ENCODE measurements at regions not wholly inside any gene's neighbourhood (a gene's known extent, or its start where the extent isn't known, plus 50 kb on each side); places are given as distances from the start of the nearest gene placed in this dataset.

DNA sequence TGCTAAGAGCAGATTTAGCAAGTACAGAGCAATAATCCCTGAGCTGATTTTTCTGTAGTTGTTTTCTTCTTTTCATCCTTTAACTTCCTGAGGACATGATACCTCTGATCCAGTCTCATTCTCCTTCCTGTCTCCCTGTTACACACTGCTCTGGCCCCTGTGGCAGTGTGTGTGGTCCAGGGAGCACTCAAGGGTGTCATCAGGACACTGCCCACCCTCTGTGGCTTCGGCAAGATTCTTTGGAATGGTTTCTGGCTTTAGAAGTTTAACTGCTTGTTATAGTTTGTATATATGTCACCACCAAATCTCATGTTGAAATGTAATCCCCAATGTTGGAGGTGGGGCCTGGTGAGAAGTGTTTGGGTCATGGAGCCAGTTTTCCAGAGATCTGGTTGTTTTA is 637.3 kb downstream of the BCOR start:
- Histone ChIP-seq H3K4me2 (ENCODE audit: unreplicated experiment) (no peak overlapping the region), H3K4me1 (ENCODE audit: insufficient read depth) (no peaks in the 10 kb centered on the region), H2AFZ (no peak overlapping the region), H3K9me2 (ENCODE audit: insufficient read depth) (no peaks in the 10 kb centered on the region), H3K36me3 (ENCODE audit: low read depth) (no peaks in the 10 kb centered on the region), H3K9ac (no peak overlapping the region), H3K9me3 (ENCODE audit: low read depth) (no peaks in the 10 kb centered on the region), H3F3A (ENCODE audit: insufficient read depth) (no peaks in the 10 kb centered on the region), H3K4me3 (no peak overlapping the region), H3K27me3 (replicated peaks; ENCODE audit: insufficient read depth) (no peaks in the 10 kb centered on the region), H3K79me2 (ENCODE audit: insufficient read depth) (no peaks in the 10 kb centered on the region), H3K27ac (no peak overlapping the region), H4K20me1 (ENCODE audit: insufficient read depth) (no peaks in the 10 kb centered on the region)
- in situ Hi-C loops (cut with MboI) = no loop called here
- WGBS, 2 experiments (ENCODE audit: low coverage in 1 of 2, low lambda C conversion rate in 2 of 2, missing lambda C conversion rate in 2 of 2) = 7 to 13% methylated on average over 1 of the region's 1 CpG
- no peak for DNase-seq
- TF ChIP-seq EZH2 (IDR thresholded peaks at IDR 0.05; ENCODE audit: insufficient read depth, poor library complexity, severe bottlenecking) = no peak
- TF ChIP-seq EZH2phosphoT487 (IDR thresholded peaks at IDR 0.05; ENCODE audit: insufficient read depth, low read depth) = no peak

DNA sequence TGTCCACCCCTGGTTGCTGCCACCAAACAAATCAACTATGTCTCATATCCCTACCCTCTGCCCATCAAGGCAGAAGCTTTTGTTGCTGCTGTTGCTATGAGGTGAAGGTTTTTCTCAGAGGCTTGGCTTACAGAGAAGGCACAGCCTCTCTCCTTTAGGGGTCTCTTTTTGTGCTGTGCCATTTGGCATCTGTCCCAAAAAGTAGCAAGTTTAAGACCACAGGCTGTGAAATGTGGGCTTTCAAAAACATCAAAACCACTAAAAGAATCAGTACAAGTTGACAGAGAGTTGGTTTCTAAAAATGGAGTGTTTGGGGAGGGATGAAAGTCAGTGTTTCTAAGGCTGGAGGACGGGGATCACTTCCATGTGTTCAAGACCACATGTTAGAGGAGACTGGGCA is 634.9 kb downstream of the BCOR start:
- Histone ChIP-seq H4K20me1 (ENCODE audit: insufficient read depth) (no peaks in the 10 kb centered on the region), H3K9ac (no peak overlapping the region), H3K79me2 (ENCODE audit: insufficient read depth) (no peaks in the 10 kb centered on the region), H3K27me3 (replicated peaks; ENCODE audit: insufficient read depth) (no peaks in the 10 kb centered on the region), H3K4me1 (ENCODE audit: insufficient read depth) (no peaks in the 10 kb centered on the region), H3K9me3 (ENCODE audit: low read depth) (no peaks in the 10 kb centered on the region), H3K27ac (no peak overlapping the region), H3K9me2 (ENCODE audit: insufficient read depth) (no peaks in the 10 kb centered on the region), H3F3A (ENCODE audit: insufficient read depth) (no peaks in the 10 kb centered on the region), H3K4me2 (ENCODE audit: unreplicated experiment) (no peak overlapping the region), H3K36me3 (ENCODE audit: low read depth) (no peaks in the 10 kb centered on the region), H2AFZ (no peak overlapping the region), H3K4me3 (no peak overlapping the region)
- 45 to 60% methylated on average over 1 of the region's 1 CpG for WGBS, 2 experiments (ENCODE audit: low coverage in 1 of 2, low lambda C conversion rate in 2 of 2, missing lambda C conversion rate in 2 of 2)
- no peak for TF ChIP-seq EZH2 (IDR thresholded peaks at IDR 0.05; ENCODE audit: insufficient read depth, poor library complexity, severe bottlenecking)
- TF ChIP-seq EZH2phosphoT487 (IDR thresholded peaks at IDR 0.05; ENCODE audit: insufficient read depth, low read depth) = no peak
- in situ Hi-C loops (cut with MboI) = no loop called here
- no peak for DNase-seq

DNA sequence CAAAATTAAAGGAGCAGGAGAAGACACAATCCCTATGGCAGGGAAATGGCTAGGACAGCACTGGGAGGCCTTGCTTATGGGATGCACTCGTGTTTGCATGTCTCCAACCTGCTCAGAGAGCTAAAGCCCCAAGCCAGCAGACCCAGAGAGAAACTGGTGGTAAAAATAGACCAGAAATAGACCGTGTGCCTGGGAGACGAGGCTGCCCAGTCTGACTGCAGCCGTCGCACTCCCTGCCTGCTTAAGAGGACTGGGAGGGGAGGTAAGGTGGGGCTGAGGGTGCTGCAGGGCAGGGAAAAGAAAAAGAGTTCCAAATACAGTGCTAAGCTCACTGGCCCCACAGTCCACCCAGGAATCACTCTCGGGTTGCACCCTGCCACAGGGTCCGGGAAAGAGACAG is 633.5 kb downstream of the BCOR start:
- H3K9ac ChIP-seq = no peak overlapping the region
- no peaks in the 10 kb centered on the region for H3K79me2 ChIP-seq (ENCODE audit: insufficient read depth)
- no peaks in the 10 kb centered on the region for H3K9me3 ChIP-seq (ENCODE audit: low read depth)
- H3K36me3 ChIP-seq (ENCODE audit: low read depth) = no peaks in the 10 kb centered on the region
- in situ Hi-C loops (cut with MboI) = no loop called here
- WGBS, 2 experiments (ENCODE audit: low coverage in 1 of 2, low lambda C conversion rate in 2 of 2, missing lambda C conversion rate in 2 of 2) = 65 to 66% methylated on average over 5 to 7 of the region's 7 CpGs
- H3K27me3 ChIP-seq (replicated peaks; ENCODE audit: insufficient read depth) = no peaks in the 10 kb centered on the region
- H4K20me1 ChIP-seq (ENCODE audit: insufficient read depth) = no peaks in the 10 kb centered on the region
- DNase-seq = no peak
- H3K4me1 ChIP-seq (ENCODE audit: insufficient read depth) = no peaks in the 10 kb centered on the region
- H3K27ac ChIP-seq = no peak overlapping the region
- no peaks in the 10 kb centered on the region for H3F3A ChIP-seq (ENCODE audit: insufficient read depth)
- no peak overlapping the region for H3K4me3 ChIP-seq
- H3K4me2 ChIP-seq (ENCODE audit: unreplicated experiment) = no peak overlapping the region
- no peaks in the 10 kb centered on the region for H3K9me2 ChIP-seq (ENCODE audit: insufficient read depth)
- no peak for TF ChIP-seq EZH2 (IDR thresholded peaks at IDR 0.05; ENCODE audit: insufficient read depth, poor library complexity, severe bottlenecking)
- no peak for TF ChIP-seq EZH2phosphoT487 (IDR thresholded peaks at IDR 0.05; ENCODE audit: insufficient read depth, low read depth)
- H2AFZ ChIP-seq = no peak overlapping the region

DNA sequence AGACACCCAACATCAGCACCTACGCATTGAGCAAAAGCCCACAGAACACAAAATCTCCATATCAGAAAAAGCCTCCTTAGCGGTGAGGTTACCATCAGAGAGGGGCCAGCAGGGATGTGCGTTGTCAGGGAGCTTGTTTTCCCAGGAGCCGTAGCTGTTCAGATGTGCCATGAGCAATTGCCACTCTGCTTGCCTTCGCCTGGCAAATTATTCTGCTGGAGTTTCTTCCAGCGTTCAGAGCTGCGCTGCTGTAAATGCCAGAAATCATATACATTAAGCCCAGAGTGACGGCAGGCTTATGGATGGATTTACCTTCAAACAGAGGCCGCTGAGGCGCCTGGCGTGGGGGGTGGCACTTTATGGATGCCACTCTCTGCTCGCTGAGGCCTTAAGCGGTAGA is 632.3 kb downstream of the BCOR start:
- TF ChIP-seq EZH2phosphoT487 (IDR thresholded peaks at IDR 0.05; ENCODE audit: insufficient read depth, low read depth) (no peak), EZH2 (IDR thresholded peaks at IDR 0.05; ENCODE audit: insufficient read depth, poor library complexity, severe bottlenecking) (no peak)
- in situ Hi-C loops (cut with MboI) = no loop called here

DNA sequence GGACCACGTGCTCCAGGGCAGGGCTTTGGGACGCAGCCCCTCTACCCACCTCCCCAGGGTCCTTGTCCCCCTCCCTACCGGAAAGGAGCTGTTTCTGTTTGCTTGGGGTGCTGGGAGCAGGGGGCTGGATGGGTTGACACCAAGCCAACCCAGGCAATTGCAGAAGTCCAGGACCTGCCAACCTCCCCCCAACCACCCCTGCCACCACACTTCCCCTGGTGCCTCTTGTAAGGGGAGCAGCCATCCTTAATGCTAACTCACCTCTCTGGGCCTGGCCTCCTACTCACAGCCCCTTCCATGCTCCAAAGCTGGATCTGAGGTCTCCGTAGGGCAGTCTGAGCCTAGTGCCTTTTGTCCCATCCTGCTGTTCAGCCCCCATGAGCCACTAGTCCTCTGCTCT is 631.9 kb downstream of the BCOR start:
- TF ChIP-seq EZH2 (IDR thresholded peaks at IDR 0.05; ENCODE audit: insufficient read depth, poor library complexity, severe bottlenecking) (no peak), EZH2phosphoT487 (IDR thresholded peaks at IDR 0.05; ENCODE audit: insufficient read depth, low read depth) (no peak)
- no peaks in the 10 kb centered on the region for H3K27me3 ChIP-seq (replicated peaks; ENCODE audit: insufficient read depth)
- no peak overlapping the region for H3K4me2 ChIP-seq (ENCODE audit: unreplicated experiment)
- in situ Hi-C loops (cut with MboI) = no loop called here
- no peaks in the 10 kb centered on the region; the same call in 1 of the 2 replicates for H3K4me1 ChIP-seq (ENCODE audit: insufficient read depth)
- no peak overlapping the region for H3K9ac ChIP-seq
- H3K27ac ChIP-seq = no peak overlapping the region
- no peaks in the 10 kb centered on the region for H3K9me3 ChIP-seq (ENCODE audit: low read depth)
- WGBS, 2 experiments (ENCODE audit: low coverage in 1 of 2, low lambda C conversion rate in 2 of 2, missing lambda C conversion rate in 2 of 2) = 33 to 64% methylated on average over 1 to 4 of the region's 4 CpGs
- no peak for DNase-seq
- H3K4me3 ChIP-seq = no peak overlapping the region
- no peaks in the 10 kb centered on the region for H3K9me2 ChIP-seq (ENCODE audit: insufficient read depth)
- H3F3A ChIP-seq (ENCODE audit: insufficient read depth) = no peaks in the 10 kb centered on the region
- H3K79me2 ChIP-seq (ENCODE audit: insufficient read depth) = no peaks in the 10 kb centered on the region
- no peaks in the 10 kb centered on the region for H4K20me1 ChIP-seq (ENCODE audit: insufficient read depth)
- no peak overlapping the region for H2AFZ ChIP-seq
- H3K36me3 ChIP-seq (ENCODE audit: low read depth) = no peaks in the 10 kb centered on the region

More for the DNA sequence above, 632.3 kb downstream of the BCOR start:
- Histone ChIP-seq H3K36me3 (ENCODE audit: low read depth) (no peaks in the 10 kb centered on the region), H3K4me2 (ENCODE audit: unreplicated experiment) (no peak overlapping the region), H3K27me3 (replicated peaks; ENCODE audit: insufficient read depth) (no peaks in the 10 kb centered on the region), H2AFZ (no peak overlapping the region), H3K9me2 (ENCODE audit: insufficient read depth) (no peaks in the 10 kb centered on the region), H3F3A (ENCODE audit: insufficient read depth) (no peaks in the 10 kb centered on the region), H3K4me3 (no peak overlapping the region), H3K27ac (no peak overlapping the region), H4K20me1 (ENCODE audit: insufficient read depth) (no peaks in the 10 kb centered on the region), H3K9me3 (ENCODE audit: low read depth) (no peaks in the 10 kb centered on the region), H3K9ac (no peak overlapping the region), H3K4me1 (ENCODE audit: insufficient read depth) (no peaks in the 10 kb centered on the region; the same call in 1 of the 2 replicates), H3K79me2 (ENCODE audit: insufficient read depth) (no peaks in the 10 kb centered on the region)
- 72 to 86% methylated on average over 8 to 13 of the region's 13 CpGs for WGBS, 2 experiments (ENCODE audit: low coverage in 1 of 2, low lambda C conversion rate in 2 of 2, missing lambda C conversion rate in 2 of 2)
- DNase-seq = no peak
